MCF 10A (cell line): ENCODE measurements at regions not wholly inside any gene's neighbourhood (a gene's known extent, or its start where the extent isn't known, plus 50 kb on each side); places are given as distances from the start of the nearest gene placed in this dataset.
"Not testable (repeated sequence)": the region's sequence is repeated elsewhere in the genome, so short reads cannot be mapped to it uniquely, and the experiment has no call there.

Source experiments
- BruUV-seq: library from RNA; stranded (reverse); fragments of 400-500 nt; replicated peaks from 2 replicates; lab custom pipeline; 2021; lab: Mats Ljungman, UMichigan
- CTCF ChIA-PET: fragments of 300-600 bp; sonication (Branson Sonifier 250); formaldehyde crosslinking; extraction: SDS; loops from one replicate; lab custom pipeline; 2021; ENCODE audit warnings: antibody characterized with exemption, inconsistent platforms; lab: Yijun Ruan, JAX
- POLR2A ChIA-PET: fragments of 300-600, 350-650 bp; sonication (Branson Sonifier 250); formaldehyde crosslinking; extraction: SDS; loops from one replicate; lab custom pipeline; 2020; ENCODE audit warnings: antibody characterized with exemption, inconsistent platforms; lab: Yijun Ruan, JAX
- DNase-seq: peaks from one replicate; pipeline ENCODE4 v3.0.0-alpha.2; 2018; ENCODE audit not compliant: unreplicated experiment
- H3K27ac Mint-ChIP-seq: one replicate; pipeline ENCODE4 v1.8.0; 2022; ENCODE audit warnings: mild to moderate bottlenecking, low read depth, mixed read lengths; ENCODE audit not compliant: unreplicated experiment
- H3K27me3 Mint-ChIP-seq: one replicate; pipeline ENCODE4 v1.8.0; 2022; ENCODE audit warnings: mixed read lengths; ENCODE audit not compliant: insufficient read depth, unreplicated experiment
- H3K36me3 Mint-ChIP-seq: one replicate; pipeline ENCODE4 v1.8.0; 2022; ENCODE audit warnings: mild to moderate bottlenecking, moderate library complexity, mixed read lengths; ENCODE audit not compliant: insufficient read depth, unreplicated experiment
- H3K4me1 Mint-ChIP-seq: one replicate; pipeline ENCODE4 v1.8.0; 2022; ENCODE audit warnings: mixed read lengths; ENCODE audit not compliant: insufficient read depth, unreplicated experiment
- H3K4me3 Mint-ChIP-seq: one replicate; pipeline ENCODE4 v1.8.0; 2022; ENCODE audit warnings: mild to moderate bottlenecking, moderate library complexity, mixed read lengths; ENCODE audit not compliant: unreplicated experiment
- H3K9me3 Mint-ChIP-seq: one replicate; pipeline ENCODE4 v1.8.0; 2022; ENCODE audit warnings: mixed read lengths; ENCODE audit not compliant: unreplicated experiment
- intact Hi-C: fragments of 100-400 bp; cut with micrococcal nuclease; formaldehyde crosslinking; loops from 2 replicates; pipeline ENCODE4 v1.14.1; 2022
- TF ChIP-seq, protein P1 (sequence below): fragments of 200-600 bp; IDR thresholded peaks from one replicate; pipeline ENCODE4 v1.8.0; 2022; ENCODE audit warnings: antibody characterized with exemption, mild to moderate bottlenecking; ENCODE audit not compliant: unreplicated experiment

DNA sequence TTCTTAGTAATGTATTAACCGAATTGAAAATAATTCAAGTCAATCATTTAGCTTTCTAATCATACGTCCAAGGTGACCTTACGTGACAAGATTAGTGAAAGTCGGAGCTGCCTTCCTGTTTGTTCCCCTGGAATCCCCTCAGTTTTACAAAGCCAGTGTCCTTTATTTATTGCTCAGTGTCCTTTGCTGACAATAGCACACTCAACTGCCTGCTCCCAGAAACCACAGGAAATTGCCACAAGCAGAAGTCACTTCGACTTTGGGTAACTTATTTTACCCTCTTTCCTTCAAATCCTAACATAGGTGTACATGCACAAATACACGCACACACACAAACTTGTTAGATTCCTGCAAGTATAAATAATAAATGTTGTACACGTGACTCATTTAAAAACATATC lies 1167.7 kb upstream of the ADGRB3 start:
- no peaks in the 10 kb centered on the region for H3K36me3 Mint-ChIP-seq
- ChIA-PET CTCF (no interaction called here), POLR2A (no interaction called here)
- TF ChIP-seq, protein P1, sequence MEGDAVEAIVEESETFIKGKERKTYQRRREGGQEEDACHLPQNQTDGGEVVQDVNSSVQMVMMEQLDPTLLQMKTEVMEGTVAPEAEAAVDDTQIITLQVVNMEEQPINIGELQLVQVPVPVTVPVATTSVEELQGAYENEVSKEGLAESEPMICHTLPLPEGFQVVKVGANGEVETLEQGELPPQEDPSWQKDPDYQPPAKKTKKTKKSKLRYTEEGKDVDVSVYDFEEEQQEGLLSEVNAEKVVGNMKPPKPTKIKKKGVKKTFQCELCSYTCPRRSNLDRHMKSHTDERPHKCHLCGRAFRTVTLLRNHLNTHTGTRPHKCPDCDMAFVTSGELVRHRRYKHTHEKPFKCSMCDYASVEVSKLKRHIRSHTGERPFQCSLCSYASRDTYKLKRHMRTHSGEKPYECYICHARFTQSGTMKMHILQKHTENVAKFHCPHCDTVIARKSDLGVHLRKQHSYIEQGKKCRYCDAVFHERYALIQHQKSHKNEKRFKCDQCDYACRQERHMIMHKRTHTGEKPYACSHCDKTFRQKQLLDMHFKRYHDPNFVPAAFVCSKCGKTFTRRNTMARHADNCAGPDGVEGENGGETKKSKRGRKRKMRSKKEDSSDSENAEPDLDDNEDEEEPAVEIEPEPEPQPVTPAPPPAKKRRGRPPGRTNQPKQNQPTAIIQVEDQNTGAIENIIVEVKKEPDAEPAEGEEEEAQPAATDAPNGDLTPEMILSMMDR, result no peak
- no peaks in the 10 kb centered on the region for H3K27me3 Mint-ChIP-seq
- no peaks in the 10 kb centered on the region for H3K4me1 Mint-ChIP-seq
- no peak overlapping the region for H3K27ac Mint-ChIP-seq
- BruUV-seq, result no TSS peak
- intact Hi-C loops, result no loop called here
- H3K4me3 Mint-ChIP-seq, result no peak overlapping the region
- no peaks in the 10 kb centered on the region for H3K9me3 Mint-ChIP-seq
- no peak for DNase-seq

- H3K27me3 Mint-ChIP-seq, CTCF ChIA-PET, H3K36me3 Mint-ChIP-seq, DNase-seq, H3K4me1 Mint-ChIP-seq, intact Hi-C loops, BruUV-seq, H3K4me3 Mint-ChIP-seq, H3K27ac Mint-ChIP-seq: not testable (repeated sequence)
- POLR2A ChIA-PET, result interaction anchor here (0.7 kb wide), 1 partner anchor 776 kb away, joined by 3 read pairs; no protein-coding TSS in a partner anchor
- H3K9me3 Mint-ChIP-seq, result peaks cover 12% of the 10 kb centered on the region
These were observed 1172.4 kb upstream of the ADGRB3 start for GRCh38 chr6:67462725-67463124.

DNA sequence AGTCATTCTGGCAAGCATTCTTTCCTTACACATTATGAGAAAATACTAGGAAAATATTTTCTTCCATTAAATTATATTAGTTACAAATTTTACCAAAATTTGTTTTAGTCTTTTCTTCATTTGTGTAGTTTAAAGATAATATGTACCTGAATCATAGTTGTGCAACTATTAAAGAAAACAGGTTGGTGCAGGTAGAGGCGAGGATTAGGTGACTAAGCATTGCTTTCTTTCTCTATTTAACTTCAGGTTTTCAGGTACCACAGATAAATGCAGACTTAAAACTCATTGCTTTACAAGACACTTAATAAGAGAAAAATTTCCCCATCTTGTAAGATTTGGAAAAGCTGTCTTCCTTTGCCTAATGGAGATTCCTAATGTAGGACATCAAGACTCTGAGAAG lies 1175.5 kb upstream of the ADGRB3 start:
- TF ChIP-seq, protein P1, result no peak
- Mint-ChIP-seq H3K27ac (no peak overlapping the region), H3K36me3 (no peaks in the 10 kb centered on the region), H3K9me3 (peaks cover 15% of the 10 kb centered on the region), H3K27me3 (no peaks in the 10 kb centered on the region), H3K4me1 (no peaks in the 10 kb centered on the region), H3K4me3 (no peak overlapping the region)
- peak; percentile 5 for DNase-seq
- ChIA-PET POLR2A (interaction anchor here (0.7 kb wide), 1 partner anchor 164 kb away, joined by 3 read pairs; no protein-coding TSS in a partner anchor), CTCF (interaction anchor here (0.6 kb wide), 1 partner anchor 528 kb away, joined by 3 read pairs; no protein-coding TSS in a partner anchor)
- intact Hi-C loops, result no loop called here
- BruUV-seq, result no TSS peak

- DNase-seq, result no peak
- POLR2A ChIA-PET, result no interaction called here
- TF ChIP-seq, protein P1, result no peak
- Mint-ChIP-seq H3K4me1 (no peaks in the 10 kb centered on the region), H3K36me3 (no peaks in the 10 kb centered on the region), H3K9me3 (peaks cover 15% of the 10 kb centered on the region), H3K27me3 (no peaks in the 10 kb centered on the region), H3K27ac (no peak overlapping the region), H3K4me3 (no peak overlapping the region)
- CTCF ChIA-PET, result no interaction called here
- intact Hi-C loops, result no loop called here
- BruUV-seq, result no TSS peak
These were observed 1176.8 kb upstream of the ADGRB3 start for GRCh38 chr6:67458265-67458664.

GRCh38 chr6:67451874-67452273 lies 1183.2 kb upstream of the ADGRB3 start:
- H3K9me3 Mint-ChIP-seq, result peaks cover 20% of the 10 kb centered on the region
- DNase-seq, result no peak
- no peak overlapping the region for H3K27ac Mint-ChIP-seq
- no peaks in the 10 kb centered on the region for H3K36me3 Mint-ChIP-seq
- CTCF ChIA-PET, result interaction anchor here (0.9 kb wide), 1 partner anchor 45 kb away, joined by 3 read pairs; no protein-coding TSS in a partner anchor
- H3K27me3 Mint-ChIP-seq, result no peaks in the 10 kb centered on the region
- no peak overlapping the region for H3K4me3 Mint-ChIP-seq
- no TSS peak for BruUV-seq
- POLR2A ChIA-PET, result no interaction called here
- intact Hi-C loops, result no loop called here
- TF ChIP-seq, protein P1, result no peak
- no peaks in the 10 kb centered on the region for H3K4me1 Mint-ChIP-seq
